ENCODE measurements at regions not wholly inside any gene's neighbourhood (a gene's known extent, or its start where the extent isn't known, plus 50 kb on each side); places are given as distances from the start of the nearest gene placed in this dataset.

GRCh38 chr11:121757480-121758125 is 304.8 kb upstream of the SORL1-AS1 start:
- TF ChIP-seq CTCF (IDR thresholded peaks at IDR 0.05) (no peak), POLR2A (IDR thresholded peaks at IDR 0.05) (no peak)

Data from vagina (tissue), 2 donors.